ENCODE measurements at regions not wholly inside any gene's neighbourhood (a gene's known extent, or its start where the extent isn't known, plus 50 kb on each side); places are given as distances from the start of the nearest gene placed in this dataset.

DNA sequence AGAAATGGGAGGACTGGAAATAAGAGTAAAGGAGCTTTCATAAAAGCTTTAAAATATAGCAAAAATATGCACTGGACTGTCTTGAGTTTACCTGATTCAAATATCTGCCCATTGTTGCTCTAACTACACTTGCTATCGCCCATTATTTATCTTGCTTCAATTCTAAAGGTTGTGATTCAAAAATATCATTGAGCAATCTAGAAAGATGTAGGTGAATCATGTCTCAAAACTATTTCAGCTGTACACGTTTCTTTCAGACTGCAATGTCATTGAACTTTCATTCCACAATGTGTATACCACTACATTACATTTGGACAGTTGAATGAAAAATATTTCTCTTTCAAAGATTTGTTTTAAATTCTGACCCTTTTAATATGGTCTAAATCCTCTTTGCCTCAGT lies 545.6 kb downstream of the BMP2 start:
- TF ChIP-seq CTCF (conservative IDR thresholded peaks at IDR 0.05; ENCODE audit: low read depth, low read length): no peak
- DNase-seq (ENCODE audit: low read depth): no peak
- H3K4me3 ChIP-seq (ENCODE audit: low read length): no peak overlapping the region

DNA sequence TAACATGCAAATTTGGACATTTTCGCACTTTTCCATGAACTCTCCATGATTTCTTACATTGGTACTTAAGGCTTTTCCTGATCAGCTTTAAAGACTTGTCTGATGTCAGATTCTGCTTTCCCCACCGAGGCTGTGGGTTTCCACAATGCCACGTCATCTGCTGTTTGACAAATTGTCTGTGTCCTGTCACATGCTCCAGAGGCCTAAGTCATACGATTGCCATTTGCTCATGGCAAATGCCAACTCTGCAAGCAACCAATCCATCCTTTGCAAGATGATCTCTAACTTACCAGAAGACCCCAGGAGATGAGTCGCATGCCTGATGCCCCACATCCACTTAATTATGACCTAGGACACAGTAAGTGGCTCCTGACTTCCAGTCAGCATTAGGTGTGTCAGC lies 556.5 kb downstream of the BMP2 start:
- no peak for TF ChIP-seq CTCF (conservative IDR thresholded peaks at IDR 0.05; ENCODE audit: low read depth, low read length)
- no peak for DNase-seq (ENCODE audit: low read depth)
- no peak overlapping the region for H3K4me3 ChIP-seq (ENCODE audit: low read length)

DNA sequence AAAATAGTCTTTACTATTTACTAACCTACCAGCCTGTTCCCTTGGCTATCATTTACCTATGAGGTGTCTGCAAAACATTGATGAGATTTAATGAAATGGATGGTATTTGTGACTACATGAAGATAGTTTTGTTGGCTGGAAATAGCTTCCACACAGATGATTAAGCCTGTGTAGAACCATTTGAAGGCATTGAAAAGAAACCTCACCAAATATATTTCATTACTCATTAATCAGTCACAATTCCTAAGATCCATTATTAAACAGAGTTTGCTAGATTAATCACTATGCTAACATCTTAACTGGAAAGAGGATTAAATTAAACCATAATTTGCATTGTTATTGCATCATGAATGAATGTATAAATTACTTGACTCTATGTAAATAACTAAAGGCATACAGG lies 560.3 kb downstream of the BMP2 start:
- TF ChIP-seq CTCF (conservative IDR thresholded peaks at IDR 0.05; ENCODE audit: low read depth, low read length): no peak
- H3K4me3 ChIP-seq (ENCODE audit: low read length): no peak overlapping the region
- DNase-seq (ENCODE audit: low read depth): no peak

DNA sequence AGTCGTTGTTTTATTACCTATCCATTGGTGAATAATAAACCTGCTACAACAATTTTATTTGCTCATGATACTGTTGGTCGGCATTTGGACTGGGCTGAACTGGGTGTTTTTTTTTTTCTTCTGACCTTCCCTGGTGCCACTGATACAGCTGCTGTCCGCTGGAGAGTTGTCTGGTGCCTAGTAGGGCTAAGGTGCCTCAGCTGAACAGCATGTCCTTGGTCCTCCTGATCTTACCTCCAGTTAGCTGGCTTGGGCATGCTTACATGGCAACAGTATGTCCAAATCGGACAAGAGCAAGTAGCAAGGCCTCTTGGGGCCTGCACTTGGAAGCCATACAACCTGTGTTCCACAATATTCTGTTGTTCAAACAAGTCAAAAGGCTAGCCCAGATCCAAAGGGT lies 563.4 kb downstream of the BMP2 start:
- H3K4me3 ChIP-seq (ENCODE audit: low read length): no peak overlapping the region
- DNase-seq (ENCODE audit: low read depth): no peak
- TF ChIP-seq CTCF (conservative IDR thresholded peaks at IDR 0.05; ENCODE audit: low read depth, low read length): no peak

- TF ChIP-seq CTCF (conservative IDR thresholded peaks at IDR 0.05; ENCODE audit: low read depth, low read length): no peak
- no peak for DNase-seq (ENCODE audit: low read depth)
- H3K4me3 ChIP-seq (ENCODE audit: low read length): no peak overlapping the region
Measured at GRCh38 chr20:7332169-7332568, 564.7 kb downstream of the BMP2 start.

GRCh38 chr20:7333841-7334240 lies 566.4 kb downstream of the BMP2 start:
- no peak for TF ChIP-seq CTCF (conservative IDR thresholded peaks at IDR 0.05; ENCODE audit: low read depth, low read length)
- no peak for DNase-seq (ENCODE audit: low read depth)
- no peak overlapping the region for H3K4me3 ChIP-seq (ENCODE audit: low read length)

GRCh38 chr20:7346026-7346425 lies 578.5 kb downstream of the BMP2 start:
- no peak overlapping the region for H3K4me3 ChIP-seq (ENCODE audit: low read length)
- TF ChIP-seq CTCF (conservative IDR thresholded peaks at IDR 0.05; ENCODE audit: low read depth, low read length): no peak
- no peak for DNase-seq (ENCODE audit: low read depth)

All from retinal pigment epithelial cell (primary cell).